ENCODE measurements at regions not wholly inside any gene's neighbourhood (a gene's known extent, or its start where the extent isn't known, plus 50 kb on each side); places are given as distances from the start of the nearest gene placed in this dataset.

DNA sequence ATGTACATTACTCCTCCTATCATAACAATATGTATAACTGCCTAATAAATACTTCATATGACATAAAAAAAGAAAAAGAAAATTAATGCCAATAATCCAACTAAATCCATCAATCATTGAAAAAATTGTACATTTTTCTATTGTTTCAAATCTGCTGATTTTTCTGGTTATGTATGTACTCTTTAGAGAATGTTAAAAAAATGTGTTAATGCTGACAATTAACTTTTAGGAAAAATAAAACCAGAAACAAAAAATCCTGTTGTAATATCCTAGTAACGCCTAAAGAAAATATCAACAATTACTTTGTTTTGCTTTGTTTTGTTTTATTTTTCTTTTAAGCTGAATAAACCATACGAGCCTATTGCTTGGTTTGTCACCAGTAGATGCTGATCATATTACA lies 213.9 kb upstream of the USP25 start:
- TF ChIP-seq EZH2phosphoT487 (IDR thresholded peaks at IDR 0.05; ENCODE audit: insufficient read depth, low read depth) (no peak), EZH2 (IDR thresholded peaks at IDR 0.05; ENCODE audit: insufficient read depth, poor library complexity, severe bottlenecking) (no peak)
